SK-N-SH treated with all-trans-retinoic acid at 6 μM for 48 hours (cell line): ENCODE measurements at regions not wholly inside any gene's neighbourhood (a gene's known extent, or its start where the extent isn't known, plus 50 kb on each side); places are given as distances from the start of the nearest gene placed in this dataset.

Source experiments
- ATAC-seq: fragments of 200-7000 bp; cut with Tn5 transposase; 3 replicates; pipeline ENCODE4 v1.9.1; 2020; ENCODE audit warnings: mild to moderate bottlenecking, moderate library complexity
- ARNTL ChIP-seq: fragments of 450-650 bp; formaldehyde crosslinking; IDR thresholded peaks from 2 replicates; pipeline ENCODE4 v1.5.0; 2020; ENCODE audit warnings: low read depth, mild to moderate bottlenecking, moderate library complexity, borderline replicate concordance
- CREB5 ChIP-seq: fragments of 250-450 bp; sonication (Bioruptor Pico); IDR thresholded peaks from 2 replicates; pipeline ENCODE4 v1.5.1; 2020; ENCODE audit warnings: low read depth, mild to moderate bottlenecking, moderate library complexity
- CSDC2 ChIP-seq: fragments of 250-450 bp; sonication (Bioruptor Pico); IDR thresholded peaks from 2 replicates; pipeline ENCODE4 v1.5.0; 2020; ENCODE audit warnings: mild to moderate bottlenecking, moderate library complexity
- CSRNP3 ChIP-seq: fragments of 250-450 bp; sonication (Bioruptor Pico); IDR thresholded peaks from 2 replicates; pipeline ENCODE4 v1.5.1; 2021; ENCODE audit warnings: mild to moderate bottlenecking, moderate library complexity
- ESRRG ChIP-seq: fragments of 250-450 bp; sonication (Bioruptor Pico); IDR thresholded peaks from 2 replicates; pipeline ENCODE4 v1.6.1; 2021; ENCODE audit warnings: mild to moderate bottlenecking
- GLIS3 ChIP-seq: fragments of 250-450 bp; sonication (Bioruptor Pico); IDR thresholded peaks from 2 replicates; pipeline ENCODE4 v1.5.0; 2020; ENCODE audit warnings: mild to moderate bottlenecking, moderate library complexity
- ISL1 ChIP-seq: fragments of 250-450 bp; sonication (Bioruptor Pico); IDR thresholded peaks from 2 replicates; pipeline ENCODE4 v2.1.2; 2022; ENCODE audit warnings: mild to moderate bottlenecking, moderate library complexity
- OSR1 ChIP-seq: fragments of 250-450 bp; sonication (Bioruptor Pico); IDR thresholded peaks from 2 replicates; pipeline ENCODE4 v1.8.0; 2022; ENCODE audit warnings: moderate library complexity, mild to moderate bottlenecking, inconsistent platforms
- PATZ1 ChIP-seq: fragments of 250-450 bp; sonication (Bioruptor Pico); IDR thresholded peaks from 2 replicates; pipeline ENCODE4 v1.8.0; 2020; ENCODE audit warnings: mild to moderate bottlenecking, moderate library complexity, borderline replicate concordance
- POU6F1 ChIP-seq: fragments of 250-450 bp; sonication (Bioruptor Pico); IDR thresholded peaks from 2 replicates; pipeline ENCODE4 v1.8.0; 2021; ENCODE audit warnings: low read depth, mild to moderate bottlenecking, moderate library complexity, borderline replicate concordance
- PPARA ChIP-seq: fragments of 250-450 bp; sonication (Bioruptor Pico); IDR thresholded peaks from 2 replicates; pipeline ENCODE4 v1.5.0; 2020; ENCODE audit warnings: mild to moderate bottlenecking, borderline replicate concordance
- RARB ChIP-seq: fragments of 250-450 bp; sonication (Bioruptor Pico); IDR thresholded peaks from 2 replicates; pipeline ENCODE4 v1.8.0; 2021; ENCODE audit warnings: mild to moderate bottlenecking, moderate library complexity
- SNAI2 ChIP-seq: fragments of 250-450 bp; sonication (Bioruptor Pico); IDR thresholded peaks from 2 replicates; pipeline ENCODE4 v1.5.0; 2020; ENCODE audit warnings: mild to moderate bottlenecking, moderate library complexity
- TCF4 ChIP-seq: fragments of 250-450 bp; sonication (Bioruptor Pico); IDR thresholded peaks from 2 replicates; pipeline ENCODE4 v1.8.0; 2021; ENCODE audit warnings: mild to moderate bottlenecking, moderate library complexity, borderline replicate concordance
- TOX ChIP-seq: fragments of 250-450 bp; sonication (Bioruptor Pico); IDR thresholded peaks from 2 replicates; pipeline ENCODE4 v1.8.0; 2021; ENCODE audit warnings: mild to moderate bottlenecking, moderate library complexity, borderline replicate concordance
- TSHZ2 ChIP-seq: fragments of 250-450 bp; sonication (Bioruptor Pico); IDR thresholded peaks from 2 replicates; pipeline ENCODE4 v1.5.0; 2020; ENCODE audit warnings: mild to moderate bottlenecking, moderate library complexity
- ZC3H10 ChIP-seq: fragments of 250-450 bp; sonication (Bioruptor Pico); IDR thresholded peaks from 2 replicates; pipeline ENCODE4 v1.5.1; 2021; ENCODE audit warnings: mild to moderate bottlenecking, moderate library complexity
- ZFP3 ChIP-seq: fragments of 250-450 bp; sonication (Bioruptor Pico); IDR thresholded peaks from 2 replicates; pipeline ENCODE4 v1.5.0; 2020; ENCODE audit warnings: mild to moderate bottlenecking, moderate library complexity
- ZNF565 ChIP-seq: fragments of 450-650 bp; formaldehyde crosslinking; conservative IDR thresholded peaks from 2 replicates; pipeline ENCODE4 v1.5.0; 2020; ENCODE audit warnings: low read depth, mild to moderate bottlenecking, moderate library complexity
- ZNF8 ChIP-seq: fragments of 450-650 bp; formaldehyde crosslinking; IDR thresholded peaks from 2 replicates; pipeline ENCODE4 v1.5.0; 2020; ENCODE audit warnings: mild to moderate bottlenecking, moderate library complexity

DNA sequence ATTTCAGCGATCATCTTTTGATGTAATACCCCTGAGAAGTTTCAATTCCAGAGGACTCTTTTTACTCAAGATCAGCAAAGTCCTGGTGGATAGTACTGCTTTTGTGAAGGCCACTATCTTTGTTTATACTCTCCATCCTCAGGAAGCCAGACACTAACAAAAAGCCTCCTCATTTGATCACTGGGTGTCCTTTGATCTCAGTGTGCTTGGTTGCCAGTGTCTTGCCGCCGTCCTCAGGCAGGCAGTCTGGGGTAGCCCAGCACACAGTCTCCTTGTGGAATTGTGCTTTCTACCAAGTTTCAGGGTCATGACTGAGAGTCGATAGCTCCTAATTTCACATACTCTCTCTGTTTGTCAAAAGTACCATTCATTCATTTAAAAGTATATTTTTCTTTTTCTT is 762.2 kb downstream of the EFNB2 start:
- ATAC-seq = no peak
- TF ChIP-seq ZFP3 (CRISPR knock-in tag) (no peak), ESRRG (CRISPR knock-in tag) (no peak), TCF4 (CRISPR knock-in tag) (no peak), GLIS3 (no peak), ZNF8 (CRISPR knock-in tag) (no peak), OSR1 (CRISPR knock-in tag) (no peak)

DNA sequence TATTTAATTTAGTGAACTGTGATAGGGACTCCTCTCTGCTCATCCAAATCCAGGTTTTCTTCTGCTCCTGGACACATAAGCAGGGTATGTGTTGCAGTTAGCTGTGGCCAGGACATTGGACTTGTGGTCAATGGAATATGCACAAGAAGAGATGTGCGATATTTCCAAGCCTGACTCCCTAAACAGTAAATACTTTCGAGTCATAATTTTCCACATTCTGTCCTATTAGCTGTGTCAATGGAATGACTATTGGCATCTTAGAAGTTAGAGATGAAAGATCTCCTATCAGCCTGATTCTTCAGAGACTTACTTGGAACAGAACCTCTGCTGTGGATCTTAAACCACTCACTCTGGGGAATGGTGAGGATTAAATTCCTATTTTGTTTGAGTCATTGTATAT is 771.0 kb downstream of the EFNB2 start:
- TF ChIP-seq TOX (CRISPR knock-in tag) (no peak), TCF4 (CRISPR knock-in tag) (no peak), PPARA (CRISPR knock-in tag) (no peak)
- ATAC-seq = no peak

GRCh38 chr13:105763851-105764250 is 771.6 kb downstream of the EFNB2 start:
- ATAC-seq = no peak
- TF ChIP-seq TSHZ2 = no peak
- TF ChIP-seq, all 23 proteins: peak for 0

DNA sequence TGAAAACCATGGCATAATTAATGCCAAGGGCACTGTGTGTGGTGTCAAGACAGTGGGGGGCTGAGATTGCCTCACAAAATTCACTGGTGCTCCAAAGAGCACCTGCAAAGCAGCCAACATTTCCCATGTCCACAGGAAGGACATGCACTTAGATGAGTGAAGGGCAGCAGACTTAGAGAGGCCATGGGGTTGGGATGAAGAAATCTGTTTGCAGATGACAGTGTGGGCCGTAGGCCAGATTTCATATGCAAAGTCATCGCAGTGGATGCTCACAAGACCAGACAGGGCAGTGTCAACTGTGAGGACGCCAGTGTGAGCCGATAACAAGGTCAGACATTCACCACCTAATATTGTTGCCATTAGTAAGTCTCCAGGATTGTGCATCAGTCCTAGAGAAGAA is 773.4 kb downstream of the EFNB2 start:
- TF ChIP-seq RARB (CRISPR knock-in tag) = no peak
- TF ChIP-seq ESRRG (CRISPR knock-in tag) = no peak
- TF ChIP-seq ISL1 = no peak
- no peak for TF ChIP-seq CREB5 (CRISPR knock-in tag)
- no peak for TF ChIP-seq TCF4 (CRISPR knock-in tag)
- no peak for TF ChIP-seq TOX (CRISPR knock-in tag)
- no peak for TF ChIP-seq CSDC2 (CRISPR knock-in tag)
- no peak for TF ChIP-seq PPARA (CRISPR knock-in tag)
- no peak for TF ChIP-seq PATZ1 (CRISPR knock-in tag)
- TF ChIP-seq GLIS3 = no peak
- no peak for TF ChIP-seq POU6F1
- no peak for TF ChIP-seq ZNF8 (CRISPR knock-in tag)
- no peak for ATAC-seq

DNA sequence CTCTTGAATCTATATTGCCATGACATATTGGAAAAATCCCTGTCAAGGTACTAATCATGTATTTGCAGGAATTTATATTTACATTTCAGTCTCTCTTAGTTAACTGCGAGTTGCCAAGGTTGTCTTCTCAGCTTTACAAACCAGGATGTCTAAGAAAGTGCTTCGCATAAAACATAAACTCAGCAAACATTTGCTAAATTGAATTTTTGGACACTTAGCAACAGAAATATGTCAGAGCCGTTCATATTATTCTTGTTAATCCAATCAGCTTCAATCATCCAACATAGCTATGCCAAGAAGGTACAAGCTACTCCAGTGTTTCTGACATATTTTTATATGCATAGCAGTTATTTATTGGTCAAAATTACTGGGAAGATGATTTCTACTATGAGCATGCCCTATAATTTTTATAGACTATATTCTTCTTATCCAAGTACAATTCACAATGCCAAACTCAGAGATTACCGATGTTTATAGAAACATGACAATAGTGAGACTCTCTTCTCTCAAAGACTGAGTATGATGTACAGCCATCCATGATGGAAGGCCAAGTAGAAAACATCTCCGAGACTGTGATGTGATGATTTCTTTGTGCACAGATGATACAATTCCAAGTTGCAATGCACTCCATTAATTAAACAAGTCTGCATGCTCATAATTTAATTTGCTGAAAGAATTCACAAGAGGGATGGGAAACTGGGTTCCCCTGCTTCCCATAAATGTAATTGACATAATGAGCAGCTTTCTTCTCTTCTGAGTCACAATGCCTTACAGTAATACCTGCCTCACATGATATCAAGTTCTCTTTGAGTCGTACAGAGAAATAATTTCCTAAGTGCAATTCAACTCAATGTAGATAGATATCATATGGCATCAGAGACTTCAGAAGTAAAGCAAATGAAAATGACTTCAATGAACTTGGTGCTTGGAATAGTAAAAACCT is 776.3 kb downstream of the EFNB2 start:
- no peak for ATAC-seq
- TF ChIP-seq ZNF565 (CRISPR knock-in tag) = no peak
- TF ChIP-seq SNAI2 (CRISPR knock-in tag) = no peak
- 0 out of 2 replicates have a peak, but pooled peaks have one; percentile 68 for TF ChIP-seq PATZ1 (CRISPR knock-in tag)
- TF ChIP-seq ARNTL (CRISPR knock-in tag) = no peak
- TF ChIP-seq OSR1 (CRISPR knock-in tag) = no peak
- 0 out of 2 replicates have a peak, but pooled peaks have one; percentile 56 for TF ChIP-seq CSRNP3 (CRISPR knock-in tag)
- peak; percentile 96 for TF ChIP-seq ISL1
- TF ChIP-seq POU6F1 = 0 out of 2 replicates have a peak, but pooled peaks have one; percentile 18
- peak; percentile 95 for TF ChIP-seq ZC3H10 (CRISPR knock-in tag)
